ENCODE measurements at regions not wholly inside any gene's neighbourhood (a gene's known extent, or its start where the extent isn't known, plus 50 kb on each side); places are given as distances from the start of the nearest gene placed in this dataset.

DNA sequence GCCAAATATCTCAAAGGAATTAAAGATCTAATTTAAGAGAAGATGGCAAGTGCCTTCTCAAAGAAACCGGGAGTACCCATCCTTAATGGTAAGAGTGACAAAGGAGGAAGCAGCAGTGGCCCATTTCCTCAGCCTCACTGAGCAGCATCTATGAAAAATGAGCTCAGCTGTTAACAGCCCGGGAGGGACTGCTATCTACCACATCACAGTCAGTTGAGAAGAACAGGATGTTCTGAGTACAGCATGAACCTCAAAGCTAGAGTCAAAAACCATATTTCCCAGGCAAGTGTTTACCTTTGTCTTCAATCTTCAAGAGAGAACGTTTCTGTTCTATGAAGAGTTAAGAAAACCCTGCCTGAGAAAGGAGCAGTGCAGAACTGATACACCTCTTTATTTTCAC lies 115.0 kb downstream of the BTG1 start:
- H3K9me2 ChIP-seq (replicated peaks; ENCODE audit: insufficient read depth, low read length), result no peaks in the 10 kb centered on the region
- no peak overlapping the region for H2AFZ ChIP-seq (ENCODE audit: low read length)
- no peaks in the 10 kb centered on the region for H4K20me1 ChIP-seq (ENCODE audit: insufficient read depth, low read length)
- H3K36me3 ChIP-seq (replicated peaks; ENCODE audit: insufficient read depth, low read length), result no peaks in the 10 kb centered on the region
- peaks cover 19% of the 10 kb centered on the region for H3K4me1 ChIP-seq (ENCODE audit: low read length)
- no peaks in the 10 kb centered on the region for H3K27me3 ChIP-seq (replicated peaks; ENCODE audit: insufficient read depth, low read length)
- no peak overlapping the region for H3K27ac ChIP-seq (ENCODE audit: low read length)
- peaks cover 18% of the 10 kb centered on the region for H3F3A ChIP-seq (ENCODE audit: insufficient read depth, low read length)
- H3K79me2 ChIP-seq (ENCODE audit: low read length), result no peaks in the 10 kb centered on the region
- no peak overlapping the region for H3K4me3 ChIP-seq (ENCODE audit: low read length)
- peak; percentile 41 for DNase-seq
- no peaks in the 10 kb centered on the region for H3K9me3 ChIP-seq (replicated peaks; ENCODE audit: insufficient read depth, low read length)
- H3K9ac ChIP-seq (ENCODE audit: low read length), result no peak overlapping the region
- H3K4me2 ChIP-seq (ENCODE audit: low read depth, low read length), result no peak overlapping the region
- TF ChIP-seq CTCF (IDR thresholded peaks at IDR 0.05; ENCODE audit: low read length) (no peak), EZH2 (optimal IDR thresholded peaks at IDR 0.05; ENCODE audit: low read depth, low read length) (no peak), EZH2phosphoT487 (IDR thresholded peaks at IDR 0.05; ENCODE audit: low read length) (no peak)

GRCh38 chr12:92029902-92030586 lies 115.6 kb downstream of the BTG1 start:
- Histone ChIP-seq H3K9ac (ENCODE audit: low read length) (no peak overlapping the region), H3K36me3 (replicated peaks; ENCODE audit: insufficient read depth, low read length) (no peaks in the 10 kb centered on the region), H4K20me1 (ENCODE audit: insufficient read depth, low read length) (no peaks in the 10 kb centered on the region), H3K27ac (ENCODE audit: low read length) (no peak overlapping the region), H3F3A (ENCODE audit: insufficient read depth, low read length) (peaks cover 12% of the 10 kb centered on the region), H3K27me3 (replicated peaks; ENCODE audit: insufficient read depth, low read length) (no peaks in the 10 kb centered on the region), H3K9me3 (replicated peaks; ENCODE audit: insufficient read depth, low read length) (no peaks in the 10 kb centered on the region), H3K9me2 (replicated peaks; ENCODE audit: insufficient read depth, low read length) (no peaks in the 10 kb centered on the region), H3K79me2 (ENCODE audit: low read length) (no peaks in the 10 kb centered on the region), H3K4me3 (ENCODE audit: low read length) (no peak overlapping the region), H3K4me1 (ENCODE audit: low read length) (peaks cover 15% of the 10 kb centered on the region; the same call in 1 of the 2 replicates), H2AFZ (ENCODE audit: low read length) (no peak overlapping the region), H3K4me2 (ENCODE audit: low read depth, low read length) (no peak overlapping the region)
- no peak for DNase-seq
- no peak for TF ChIP-seq EZH2phosphoT487 (IDR thresholded peaks at IDR 0.05; ENCODE audit: low read length)
- TF ChIP-seq EZH2 (optimal IDR thresholded peaks at IDR 0.05; ENCODE audit: low read depth, low read length), result no peak

DNA sequence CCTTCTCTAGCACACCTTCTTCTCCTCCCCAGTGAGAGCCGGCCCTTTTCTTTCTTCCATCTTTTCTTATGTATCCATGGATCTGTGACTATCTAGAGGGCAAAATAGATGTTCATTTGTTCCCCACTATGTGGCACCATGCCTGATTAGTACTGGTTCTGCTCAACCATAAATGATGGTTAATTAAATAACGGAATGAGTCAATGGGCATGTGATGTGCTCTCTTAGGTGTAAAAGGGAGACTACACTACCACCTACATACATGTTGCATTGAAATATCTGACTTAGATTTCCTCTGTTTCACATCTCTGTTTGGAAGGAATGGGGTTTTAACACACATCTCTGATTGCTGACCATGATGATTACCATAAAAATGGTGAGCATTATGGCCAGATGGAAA lies 116.5 kb downstream of the BTG1 start:
- peaks cover 3% of the 10 kb centered on the region for H3F3A ChIP-seq (ENCODE audit: insufficient read depth, low read length)
- H3K36me3 ChIP-seq (replicated peaks; ENCODE audit: insufficient read depth, low read length), result no peaks in the 10 kb centered on the region
- H3K9me2 ChIP-seq (replicated peaks; ENCODE audit: insufficient read depth, low read length), result no peaks in the 10 kb centered on the region
- H3K4me3 ChIP-seq (ENCODE audit: low read length), result no peak overlapping the region
- H2AFZ ChIP-seq (ENCODE audit: low read length), result no peak overlapping the region
- H3K79me2 ChIP-seq (ENCODE audit: low read length), result no peaks in the 10 kb centered on the region
- no peaks in the 10 kb centered on the region for H3K27me3 ChIP-seq (replicated peaks; ENCODE audit: insufficient read depth, low read length)
- 0 out of 2 replicates have a peak, but pooled peaks cover 9% of the 10 kb centered on the region for H3K4me1 ChIP-seq (ENCODE audit: low read length)
- no peak overlapping the region for H3K9ac ChIP-seq (ENCODE audit: low read length)
- TF ChIP-seq EZH2phosphoT487 (IDR thresholded peaks at IDR 0.05; ENCODE audit: low read length) (no peak), CTCF (IDR thresholded peaks at IDR 0.05; ENCODE audit: low read length) (no peak), EZH2 (optimal IDR thresholded peaks at IDR 0.05; ENCODE audit: low read depth, low read length) (no peak)
- no peaks in the 10 kb centered on the region for H4K20me1 ChIP-seq (ENCODE audit: insufficient read depth, low read length)
- no peaks in the 10 kb centered on the region for H3K9me3 ChIP-seq (replicated peaks; ENCODE audit: insufficient read depth, low read length)
- no peak for DNase-seq
- H3K4me2 ChIP-seq (ENCODE audit: low read depth, low read length), result no peak overlapping the region
- no peak overlapping the region for H3K27ac ChIP-seq (ENCODE audit: low read length)

DNA sequence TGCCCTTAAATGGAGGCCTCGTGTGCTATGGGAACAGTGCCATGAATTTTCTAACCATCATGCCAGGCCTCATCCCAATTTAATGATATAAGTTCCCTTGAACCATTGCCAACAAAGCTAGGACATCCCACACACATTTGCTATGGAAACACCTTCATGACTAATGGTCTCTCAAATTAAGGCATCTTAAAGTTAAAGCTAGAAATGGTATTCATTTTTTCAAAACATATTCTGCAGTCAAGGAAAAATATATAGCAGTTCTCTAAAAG lies 117.3 kb downstream of the BTG1 start:
- Histone ChIP-seq H3K9ac (ENCODE audit: low read length) (no peak overlapping the region), H3K9me2 (replicated peaks; ENCODE audit: insufficient read depth, low read length) (no peaks in the 10 kb centered on the region), H3F3A (ENCODE audit: insufficient read depth, low read length) (no peaks in the 10 kb centered on the region), H3K4me1 (ENCODE audit: low read length) (0 out of 2 replicates have a peak, but pooled peaks cover 9% of the 10 kb centered on the region), H3K27ac (ENCODE audit: low read length) (no peak overlapping the region), H3K36me3 (replicated peaks; ENCODE audit: insufficient read depth, low read length) (no peaks in the 10 kb centered on the region), H3K4me2 (ENCODE audit: low read depth, low read length) (no peak overlapping the region), H2AFZ (ENCODE audit: low read length) (no peak overlapping the region), H3K4me3 (ENCODE audit: low read length) (no peak overlapping the region), H3K79me2 (ENCODE audit: low read length) (no peaks in the 10 kb centered on the region), H3K27me3 (replicated peaks; ENCODE audit: insufficient read depth, low read length) (no peaks in the 10 kb centered on the region), H3K9me3 (replicated peaks; ENCODE audit: insufficient read depth, low read length) (no peaks in the 10 kb centered on the region), H4K20me1 (ENCODE audit: insufficient read depth, low read length) (no peaks in the 10 kb centered on the region)
- no peak for DNase-seq
- TF ChIP-seq EZH2 (optimal IDR thresholded peaks at IDR 0.05; ENCODE audit: low read depth, low read length) (no peak), CTCF (IDR thresholded peaks at IDR 0.05; ENCODE audit: low read length) (no peak), EZH2phosphoT487 (IDR thresholded peaks at IDR 0.05; ENCODE audit: low read length) (no peak)
